ENCODE measurements at regions not wholly inside any gene's neighbourhood (a gene's known extent, or its start where the extent isn't known, plus 50 kb on each side); places are given as distances from the start of the nearest gene placed in this dataset.
"Not testable (repeated sequence)": the region's sequence is repeated elsewhere in the genome, so short reads cannot be mapped to it uniquely, and the experiment has no call there.

GRCh38 chr10:23493711-23494110, 54.8 kb downstream of the OTUD1 start:
- intact Hi-C loops (cut with micrococcal nuclease): no loop called here
- Mint-ChIP-seq H3K9me3 (no peaks in the 10 kb centered on the region), H3K4me1 (ENCODE audit: low read depth) (no peaks in the 10 kb centered on the region), H3K27me3 (ENCODE audit: low read depth) (peaks cover 3% of the 10 kb centered on the region), H3K36me3 (ENCODE audit: low read depth) (no peaks in the 10 kb centered on the region), H3K27ac (no peak overlapping the region), H3K4me3 (no peak overlapping the region)
- CTCF ChIA-PET: interaction anchor here (0.5 to 1.9 kb wide), 3 partner anchors 179 to 826 kb away, joined by 3 to 6 read pairs (median 3); no protein-coding TSS in a partner anchor
- no peak for DNase-seq

- CTCF ChIA-PET: interaction anchor here (0.7 to 0.9 kb wide), 3 partner anchors 20 to 212 kb away, joined by 3 to 4 read pairs (median 3); no protein-coding TSS in a partner anchor
Observed at GRCh38 chr10:23496727-23497126, 57.9 kb downstream of the OTUD1 start.

GRCh38 chr10:23499372-23500132, 60.7 kb downstream of the OTUD1 start:
- no peaks in the 10 kb centered on the region for H3K9me3 Mint-ChIP-seq
- no peak overlapping the region for H3K4me3 Mint-ChIP-seq
- no peak overlapping the region for H3K27ac Mint-ChIP-seq
- no peak for DNase-seq
- intact Hi-C loops (cut with micrococcal nuclease): no loop called here
- H3K4me1 Mint-ChIP-seq (ENCODE audit: low read depth): no peaks in the 10 kb centered on the region
- CTCF ChIA-PET: no interaction called here
- H3K36me3 Mint-ChIP-seq (ENCODE audit: low read depth): no peaks in the 10 kb centered on the region
- peaks cover 3% of the 10 kb centered on the region for H3K27me3 Mint-ChIP-seq (ENCODE audit: low read depth)

More at GRCh38 chr10:23496727-23497126, 57.9 kb downstream of the OTUD1 start:
- intact Hi-C loops (cut with micrococcal nuclease): no loop called here
- H3K4me3 Mint-ChIP-seq: no peak overlapping the region
- no peaks in the 10 kb centered on the region for H3K9me3 Mint-ChIP-seq
- H3K27ac Mint-ChIP-seq: no peak overlapping the region
- no peaks in the 10 kb centered on the region for H3K4me1 Mint-ChIP-seq (ENCODE audit: low read depth)
- no peak for DNase-seq
- H3K27me3 Mint-ChIP-seq (ENCODE audit: low read depth): peaks cover 3% of the 10 kb centered on the region
- no peaks in the 10 kb centered on the region for H3K36me3 Mint-ChIP-seq (ENCODE audit: low read depth)

- DNase-seq: no peak
Observed at GRCh38 chr10:23505797-23506465, 67.1 kb downstream of the OTUD1 start.

GRCh38 chr10:23512355-23513058, 73.6 kb downstream of the OTUD1 start:
- Mint-ChIP-seq H3K36me3 (ENCODE audit: low read depth) (no peaks in the 10 kb centered on the region), H3K27ac (no peak overlapping the region), H3K27me3 (ENCODE audit: low read depth) (peaks cover 4% of the 10 kb centered on the region), H3K4me1 (ENCODE audit: low read depth) (peaks cover 8% of the 10 kb centered on the region), H3K9me3 (peaks cover 5% of the 10 kb centered on the region), H3K4me3 (no peak overlapping the region)
- intact Hi-C loops (cut with micrococcal nuclease): no loop called here
- CTCF ChIA-PET: interaction anchor here (1.1 kb wide), 1 partner anchor 12 kb away, joined by 3 read pairs; no protein-coding TSS in a partner anchor
- DNase-seq: no peak

More at GRCh38 chr10:23505797-23506465, 67.1 kb downstream of the OTUD1 start:
- no peak overlapping the region for H3K4me3 Mint-ChIP-seq
- CTCF ChIA-PET: no interaction called here
- no peaks in the 10 kb centered on the region for H3K36me3 Mint-ChIP-seq (ENCODE audit: low read depth)
- no peak overlapping the region for H3K27ac Mint-ChIP-seq
- H3K4me1 Mint-ChIP-seq (ENCODE audit: low read depth): no peaks in the 10 kb centered on the region
- peaks cover 5% of the 10 kb centered on the region for H3K9me3 Mint-ChIP-seq
- peaks cover 4% of the 10 kb centered on the region for H3K27me3 Mint-ChIP-seq (ENCODE audit: low read depth)
- intact Hi-C loops (cut with micrococcal nuclease): no loop called here

- intact Hi-C loops (cut with micrococcal nuclease); H3K27me3 Mint-ChIP-seq (ENCODE audit: low read depth); H3K4me3 Mint-ChIP-seq; H3K27ac Mint-ChIP-seq; DNase-seq; H3K36me3 Mint-ChIP-seq (ENCODE audit: low read depth); H3K4me1 Mint-ChIP-seq (ENCODE audit: low read depth); H3K9me3 Mint-ChIP-seq: not testable (repeated sequence)
- CTCF ChIA-PET: interaction anchor here (0.6 to 1.1 kb wide), 3 partner anchors 11 to 893 kb away, joined by 3 to 4 read pairs (median 3); no protein-coding TSS in a partner anchor
Observed at GRCh38 chr10:23513621-23514020, 74.7 kb downstream of the OTUD1 start.

- Mint-ChIP-seq H3K27me3 (ENCODE audit: low read depth) (peaks cover 4% of the 10 kb centered on the region), H3K4me3 (no peak overlapping the region), H3K27ac (no peak overlapping the region), H3K4me1 (ENCODE audit: low read depth) (peaks cover 8% of the 10 kb centered on the region), H3K36me3 (ENCODE audit: low read depth) (no peaks in the 10 kb centered on the region), H3K9me3 (peaks cover 5% of the 10 kb centered on the region)
- intact Hi-C loops (cut with micrococcal nuclease): no loop called here
- no peak for DNase-seq
- CTCF ChIA-PET: no interaction called here
Observed at GRCh38 chr10:23514321-23514720, 75.4 kb downstream of the OTUD1 start.

- Mint-ChIP-seq H3K27me3 (ENCODE audit: low read depth) (no peaks in the 10 kb centered on the region), H3K9me3 (no peaks in the 10 kb centered on the region), H3K36me3 (ENCODE audit: low read depth) (no peaks in the 10 kb centered on the region), H3K4me3 (no peak overlapping the region), H3K27ac (no peak overlapping the region), H3K4me1 (ENCODE audit: low read depth) (peaks cover 8% of the 10 kb centered on the region)
- intact Hi-C loops (cut with micrococcal nuclease): loop anchor here (1.0 kb wide), 3 partner anchors 140 to 680 kb away; no protein-coding TSS in a partner anchor
- no peak for DNase-seq
- CTCF ChIA-PET: interaction anchor here (0.7 to 2.4 kb wide), 11 partner anchors 10 to 358 kb away, joined by 3 to 9 read pairs (median 4); no protein-coding TSS in a partner anchor
Observed at GRCh38 chr10:23516530-23516929, 77.7 kb downstream of the OTUD1 start.

- H3K9me3 Mint-ChIP-seq: no peaks in the 10 kb centered on the region
- CTCF ChIA-PET: interaction anchor here (0.7 to 2.4 kb wide), 7 partner anchors 9 to 359 kb away, joined by 3 to 9 read pairs (median 4); no protein-coding TSS in a partner anchor
- DNase-seq: no peak
- H3K27me3 Mint-ChIP-seq (ENCODE audit: low read depth): no peaks in the 10 kb centered on the region
- peaks cover 7% of the 10 kb centered on the region for H3K4me1 Mint-ChIP-seq (ENCODE audit: low read depth)
- no peak overlapping the region for H3K4me3 Mint-ChIP-seq
- intact Hi-C loops (cut with micrococcal nuclease): no loop called here
- H3K36me3 Mint-ChIP-seq (ENCODE audit: low read depth): no peaks in the 10 kb centered on the region
- H3K27ac Mint-ChIP-seq: no peak overlapping the region
Observed at GRCh38 chr10:23517155-23517554, 78.3 kb downstream of the OTUD1 start.

GRCh38 chr10:23521735-23522134, 82.9 kb downstream of the OTUD1 start:
- CTCF ChIA-PET: interaction anchor here (0.7 to 2.1 kb wide), 7 partner anchors 9 to 207 kb away, joined by 3 to 11 read pairs (median 3); no protein-coding TSS in a partner anchor
- Mint-ChIP-seq H3K9me3 (no peaks in the 10 kb centered on the region), H3K27me3 (ENCODE audit: low read depth) (no peaks in the 10 kb centered on the region), H3K4me1 (ENCODE audit: low read depth) (peaks cover 1% of the 10 kb centered on the region), H3K4me3 (no peak overlapping the region), H3K27ac (no peak overlapping the region), H3K36me3 (ENCODE audit: low read depth) (no peaks in the 10 kb centered on the region)
- no peak for DNase-seq
- intact Hi-C loops (cut with micrococcal nuclease): no loop called here

GRCh38 chr10:23522345-23522744, 83.5 kb downstream of the OTUD1 start:
- Mint-ChIP-seq H3K4me3 (no peak overlapping the region), H3K9me3 (no peaks in the 10 kb centered on the region), H3K27me3 (ENCODE audit: low read depth) (no peaks in the 10 kb centered on the region), H3K4me1 (ENCODE audit: low read depth) (no peaks in the 10 kb centered on the region), H3K27ac (no peak overlapping the region), H3K36me3 (ENCODE audit: low read depth) (no peaks in the 10 kb centered on the region)
- CTCF ChIA-PET: interaction anchor here (1.6 to 2.1 kb wide), 2 partner anchors 23 to 208 kb away, joined by 3 to 11 read pairs; no protein-coding TSS in a partner anchor
- no peak for DNase-seq
- intact Hi-C loops (cut with micrococcal nuclease): no loop called here

GRCh38 chr10:23523251-23523650, 84.4 kb downstream of the OTUD1 start:
- intact Hi-C loops (cut with micrococcal nuclease): no loop called here
- H3K27me3 Mint-ChIP-seq (ENCODE audit: low read depth): no peaks in the 10 kb centered on the region
- CTCF ChIA-PET: interaction anchor here (0.6 to 10.5 kb wide), 2 partner anchors 79 to 209 kb away, joined by 4 to 106 read pairs; no protein-coding TSS in a partner anchor
- H3K36me3 Mint-ChIP-seq (ENCODE audit: low read depth): no peaks in the 10 kb centered on the region
- no peak for DNase-seq
- no peak overlapping the region for H3K27ac Mint-ChIP-seq
- H3K4me1 Mint-ChIP-seq (ENCODE audit: low read depth): peaks cover 4% of the 10 kb centered on the region
- H3K4me3 Mint-ChIP-seq: no peak overlapping the region
- no peaks in the 10 kb centered on the region for H3K9me3 Mint-ChIP-seq
